ENCODE measurements at regions not wholly inside any gene's neighbourhood (a gene's known extent, or its start where the extent isn't known, plus 50 kb on each side); places are given as distances from the start of the nearest gene placed in this dataset.

GRCh38 chr7:68295386-68295785, 1298.8 kb downstream of the TYW1 start:
- ATAC-seq = no peak
- DNase-seq = no peak
- Histone ChIP-seq H3K4me3 (ENCODE audit: low read length) (no peak overlapping the region), H3K27me3 (ENCODE audit: control insufficient read depth, insufficient read depth, low read length) (no peaks in the 10 kb centered on the region), H3K36me3 (ENCODE audit: control insufficient read depth, insufficient read depth, low read length) (no peaks in the 10 kb centered on the region), H3K27ac (ENCODE audit: low read length) (no peak overlapping the region), H3K9me3 (ENCODE audit: control insufficient read depth, insufficient read depth, low read length) (peaks cover 3% of the 10 kb centered on the region), H3K4me1 (ENCODE audit: control insufficient read depth, insufficient read depth, low read length) (no peaks in the 10 kb centered on the region)
- Mint-ChIP-seq H3K9me3 (peaks cover 9 to 27% of the 10 kb centered on the region in 2 donors), H3K4me1 (no peaks in the 10 kb centered on the region), H3K27ac (no peak overlapping the region), H3K27me3 (ENCODE audit: low read depth in 2 of 2) (no peaks in the 10 kb centered on the region), H3K36me3 (peaks cover 13% of the 10 kb centered on the region), H3K4me3 (no peak overlapping the region)
- TF ChIP-seq CTCF (IDR thresholded peaks at IDR 0.05) = no peak
- 30% methylated on average over 4 of the region's 4 CpGs for WGBS (ENCODE audit: insufficient coverage)
- intact Hi-C loops (cut with micrococcal nuclease) = no loop called here

- no peaks in the 10 kb centered on the region for H3K36me3 ChIP-seq (ENCODE audit: control insufficient read depth, insufficient read depth, low read length)
- no peaks in the 10 kb centered on the region for H3K4me1 ChIP-seq (ENCODE audit: control insufficient read depth, insufficient read depth, low read length)
- H3K27me3 ChIP-seq (ENCODE audit: control insufficient read depth, insufficient read depth, low read length) = no peaks in the 10 kb centered on the region
- H3K4me3 ChIP-seq (ENCODE audit: low read length) = no peak overlapping the region
- Mint-ChIP-seq H3K27me3 (ENCODE audit: low read depth in 2 of 2) (no peaks in the 10 kb centered on the region), H3K4me3 (no peak overlapping the region), H3K9me3 (peaks cover 10 to 12% of the 10 kb centered on the region in 2 donors), H3K36me3 (no peaks in the 10 kb centered on the region), H3K27ac (no peak overlapping the region), H3K4me1 (no peaks in the 10 kb centered on the region)
- ATAC-seq = no peak
- 81% methylated on average over 2 of the region's 2 CpGs for WGBS (ENCODE audit: insufficient coverage)
- peaks cover 9% of the 10 kb centered on the region for H3K9me3 ChIP-seq (ENCODE audit: control insufficient read depth, insufficient read depth, low read length)
- DNase-seq = no peak
- no peak for TF ChIP-seq CTCF (IDR thresholded peaks at IDR 0.05)
- no peak overlapping the region for H3K27ac ChIP-seq (ENCODE audit: low read length)
- intact Hi-C loops (cut with micrococcal nuclease) = no loop called here
Measured at GRCh38 chr7:68304536-68304935, 1293.7 kb upstream of the AUTS2 start.

GRCh38 chr7:68306692-68307107, 1291.6 kb upstream of the AUTS2 start:
- TF ChIP-seq CTCF (IDR thresholded peaks at IDR 0.05) = no peak
- H3K27me3 ChIP-seq (ENCODE audit: control insufficient read depth, insufficient read depth, low read length) = no peaks in the 10 kb centered on the region
- 67% methylated on average over 2 of the region's 3 CpGs for WGBS (ENCODE audit: insufficient coverage)
- no peak overlapping the region for H3K27ac Mint-ChIP-seq
- H3K27me3 Mint-ChIP-seq (ENCODE audit: low read depth in 2 of 2) = no peaks in the 10 kb centered on the region
- DNase-seq = no peak
- H3K9me3 ChIP-seq (ENCODE audit: control insufficient read depth, insufficient read depth, low read length) = peaks cover 17% of the 10 kb centered on the region
- ATAC-seq = no peak
- no peaks in the 10 kb centered on the region for H3K4me1 ChIP-seq (ENCODE audit: control insufficient read depth, insufficient read depth, low read length)
- H3K9me3 Mint-ChIP-seq = peaks cover 8 to 9% of the 10 kb centered on the region in 2 donors
- no peak overlapping the region for H3K27ac ChIP-seq (ENCODE audit: low read length)
- H3K4me3 Mint-ChIP-seq = no peak overlapping the region
- no peaks in the 10 kb centered on the region for H3K36me3 ChIP-seq (ENCODE audit: control insufficient read depth, insufficient read depth, low read length)
- H3K36me3 Mint-ChIP-seq = no peaks in the 10 kb centered on the region
- intact Hi-C loops (cut with micrococcal nuclease) = no loop called here
- H3K4me1 Mint-ChIP-seq = no peaks in the 10 kb centered on the region
- H3K4me3 ChIP-seq (ENCODE audit: low read length) = no peak overlapping the region

- Histone ChIP-seq H3K27ac (ENCODE audit: low read length) (no peak overlapping the region), H3K9me3 (ENCODE audit: control insufficient read depth, insufficient read depth, low read length) (peaks cover 19% of the 10 kb centered on the region), H3K27me3 (ENCODE audit: control insufficient read depth, insufficient read depth, low read length) (no peaks in the 10 kb centered on the region), H3K4me1 (ENCODE audit: control insufficient read depth, insufficient read depth, low read length) (no peaks in the 10 kb centered on the region), H3K36me3 (ENCODE audit: control insufficient read depth, insufficient read depth, low read length) (no peaks in the 10 kb centered on the region), H3K4me3 (ENCODE audit: low read length) (no peak overlapping the region)
- H3K9me3 Mint-ChIP-seq = peaks cover 12 to 16% of the 10 kb centered on the region in 2 donors
- 81% methylated on average over 2 of the region's 2 CpGs for WGBS (ENCODE audit: insufficient coverage)
- H3K4me3 Mint-ChIP-seq = no peak overlapping the region
- TF ChIP-seq CTCF (IDR thresholded peaks at IDR 0.05) = no peak
- ATAC-seq = no peak
- H3K4me1 Mint-ChIP-seq = no peaks in the 10 kb centered on the region
- DNase-seq = no peak
- H3K27ac Mint-ChIP-seq = no peak overlapping the region
- intact Hi-C loops (cut with micrococcal nuclease) = no loop called here
- H3K27me3 Mint-ChIP-seq (ENCODE audit: low read depth in 2 of 2) = no peaks in the 10 kb centered on the region
- no peaks in the 10 kb centered on the region for H3K36me3 Mint-ChIP-seq
Measured at GRCh38 chr7:68309271-68309670, 1289.0 kb upstream of the AUTS2 start.

Measured in natural killer cell (primary cell).